ENCODE measurements at regions not wholly inside any gene's neighbourhood (a gene's known extent, or its start where the extent isn't known, plus 50 kb on each side); places are given as distances from the start of the nearest gene placed in this dataset.
"Not testable (repeated sequence)": the region's sequence is repeated elsewhere in the genome, so short reads cannot be mapped to it uniquely, and the experiment has no call there.

- DNase-seq, result not testable (repeated sequence)
These were observed 267.3 kb downstream of the CCER1 start for GRCh38 chr12:90687682-90688081.

DNA sequence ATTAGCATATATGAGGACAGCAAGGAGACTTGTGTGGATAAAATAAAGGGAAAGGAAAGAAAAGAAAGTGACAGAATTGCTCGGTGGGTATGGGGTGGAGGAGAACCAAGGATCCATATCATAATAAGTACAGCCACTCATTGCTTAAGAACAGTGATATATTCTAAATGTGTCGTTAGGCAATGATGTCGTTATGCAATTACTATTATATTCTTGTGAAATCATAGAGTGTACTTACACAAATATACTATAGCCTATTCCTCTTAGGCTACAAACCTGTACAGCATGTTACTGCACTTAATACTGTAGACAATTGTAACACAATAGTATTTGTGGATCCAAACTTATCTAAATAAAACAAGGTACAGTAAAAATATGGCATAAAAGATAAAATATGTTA is 271.1 kb downstream of the CCER1 start:
- peak in 1 of 4 experiments; percentile 2 for DNase-seq

- no peak for DNase-seq
These were observed 272.6 kb downstream of the CCER1 start for GRCh38 chr12:90682398-90682797.

- DNase-seq, result no peak
These were observed 275.3 kb downstream of the CCER1 start for GRCh38 chr12:90679674-90680073.

DNA sequence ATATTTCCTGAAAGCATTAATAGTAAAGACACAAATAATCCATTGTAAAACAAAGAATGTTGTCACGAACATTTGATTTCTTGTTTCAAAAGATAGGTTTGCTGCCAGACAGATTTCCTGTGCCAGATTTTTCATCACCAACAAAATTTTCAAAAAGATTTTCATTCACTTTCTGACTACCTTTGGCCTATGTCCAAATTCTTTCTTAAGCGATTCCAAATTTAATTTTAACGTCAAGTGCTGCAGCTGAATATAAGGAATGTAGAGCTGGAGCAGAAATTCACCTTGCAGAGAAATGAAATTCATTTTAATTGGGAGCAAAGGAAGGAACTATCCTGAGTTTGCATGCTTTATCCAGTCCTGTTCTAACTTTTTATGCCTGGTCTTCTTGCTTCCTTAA is 277.4 kb downstream of the CCER1 start:
- DNase-seq, result no peak

- no peak for DNase-seq
These were observed 277.9 kb downstream of the CCER1 start for GRCh38 chr12:90677055-90677454.

DNA sequence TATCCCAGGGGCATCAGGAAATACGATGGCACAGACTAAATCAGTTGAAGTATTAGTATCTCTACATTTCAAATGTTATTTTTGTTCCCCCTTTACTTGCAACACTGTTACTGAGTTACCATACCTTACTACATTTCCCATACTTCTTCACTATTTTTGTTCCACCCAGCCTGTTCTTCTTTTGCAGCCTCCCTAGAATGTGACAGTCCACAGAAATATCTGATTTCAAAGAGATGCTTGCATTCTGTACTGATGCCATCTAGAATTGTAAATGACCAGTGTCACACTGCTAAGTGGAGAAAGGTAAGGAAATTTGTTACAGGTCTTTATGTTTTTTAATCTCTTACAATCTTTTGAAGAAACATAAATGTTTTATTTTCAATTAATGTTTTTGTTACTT is 279.9 kb downstream of the CCER1 start:
- no peak for DNase-seq

- DNase-seq, result no peak
These were observed 282.9 kb downstream of the CCER1 start for GRCh38 chr12:90672081-90672480.

- DNase-seq, result not testable (repeated sequence)
These were observed 291.0 kb downstream of the CCER1 start for GRCh38 chr12:90663949-90664348.

DNA sequence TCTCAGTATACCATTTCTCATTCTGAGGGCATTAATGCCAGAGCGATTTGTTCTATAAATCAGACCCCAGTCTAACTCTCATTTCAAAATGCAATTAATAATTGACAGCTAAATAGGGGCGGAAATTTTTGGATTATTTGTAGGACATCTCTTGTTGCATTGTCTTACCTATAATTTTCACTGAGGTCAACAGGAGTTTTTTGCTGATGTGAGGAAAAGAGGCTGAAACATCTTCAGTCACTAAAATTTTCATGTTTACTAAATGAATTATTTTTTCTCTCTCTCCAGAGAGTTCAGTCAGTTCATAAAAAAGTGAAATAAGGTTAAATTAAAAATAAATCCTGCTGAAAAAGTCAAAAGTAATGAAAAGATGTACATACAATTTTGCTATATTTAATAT is 295.9 kb downstream of the CCER1 start:
- DNase-seq, result no peak

GRCh38 chr12:90653040-90653439 is 301.9 kb downstream of the CCER1 start:
- DNase-seq, result no peak

GRCh38 chr12:90652280-90652679 is 302.7 kb downstream of the CCER1 start:
- no peak for DNase-seq

- DNase-seq, result no peak
These were observed 309.8 kb downstream of the CCER1 start for GRCh38 chr12:90645181-90645580.

DNA sequence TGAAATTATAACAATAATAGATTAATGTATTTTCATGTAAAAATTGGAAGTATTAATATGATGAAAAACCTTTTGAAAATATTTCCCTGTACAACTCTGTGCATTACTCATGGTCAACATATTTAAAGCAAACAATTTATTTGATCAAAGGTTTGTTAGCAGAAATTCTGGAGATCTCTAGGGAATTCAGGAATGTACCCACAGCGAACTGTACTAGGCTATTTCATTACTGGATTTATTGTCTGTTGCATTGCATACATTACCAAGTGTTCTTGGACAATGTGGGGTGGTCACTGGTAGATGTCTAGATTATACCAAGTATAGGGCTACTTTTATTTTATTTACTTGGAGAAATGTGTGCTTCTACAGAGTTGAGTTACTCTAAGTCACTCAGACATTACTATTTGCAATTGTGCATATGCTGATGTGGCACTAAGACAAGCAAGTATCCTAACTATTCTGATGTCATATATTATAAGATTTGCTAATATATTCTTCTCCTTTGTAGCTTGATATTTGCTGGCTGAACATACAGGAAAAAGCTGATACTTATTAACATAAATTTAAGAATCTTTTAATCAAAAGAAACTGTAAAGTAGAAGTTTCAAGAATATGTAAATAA is 323.3 kb downstream of the CCER1 start:
- DNase-seq, result no peak

DNA sequence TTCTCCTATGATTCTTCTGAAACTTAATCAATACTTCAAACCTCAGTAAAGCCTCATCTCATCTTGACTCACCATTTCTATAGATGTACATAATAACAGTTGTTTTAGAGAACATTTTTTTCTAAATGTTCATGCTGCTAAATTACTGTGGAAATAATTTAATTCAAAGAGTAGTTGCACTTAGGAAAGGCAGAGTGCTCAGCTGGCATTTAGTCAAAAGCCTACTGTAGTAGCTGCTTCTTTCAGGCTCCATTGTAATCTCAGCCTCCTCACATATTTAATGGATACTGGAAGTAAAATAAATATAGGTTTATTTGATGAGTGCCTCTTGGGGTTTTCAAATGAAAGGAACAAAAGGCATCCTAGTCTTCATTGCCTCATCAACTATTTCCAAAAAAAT is 325.0 kb downstream of the CCER1 start:
- no peak for DNase-seq

DNA sequence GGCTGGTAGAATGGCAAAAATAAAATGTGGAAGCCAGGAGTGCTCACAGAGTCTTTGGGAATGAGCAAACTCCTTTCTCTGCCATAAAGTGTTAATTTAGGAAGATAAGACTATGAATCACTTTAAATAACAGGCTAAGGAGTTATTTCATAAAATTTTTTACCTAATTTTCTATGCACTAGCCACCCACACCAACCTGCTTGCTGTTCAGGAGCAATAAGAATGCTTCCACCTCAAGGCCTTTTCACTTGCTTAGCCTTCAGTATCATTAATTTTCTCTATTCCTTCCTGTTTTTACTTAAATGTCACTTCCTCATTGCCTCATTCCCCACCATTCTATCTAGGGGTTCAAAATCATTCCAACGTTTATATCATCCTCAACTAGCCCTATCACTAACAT is 326.8 kb downstream of the CCER1 start:
- DNase-seq, result no peak

DNA sequence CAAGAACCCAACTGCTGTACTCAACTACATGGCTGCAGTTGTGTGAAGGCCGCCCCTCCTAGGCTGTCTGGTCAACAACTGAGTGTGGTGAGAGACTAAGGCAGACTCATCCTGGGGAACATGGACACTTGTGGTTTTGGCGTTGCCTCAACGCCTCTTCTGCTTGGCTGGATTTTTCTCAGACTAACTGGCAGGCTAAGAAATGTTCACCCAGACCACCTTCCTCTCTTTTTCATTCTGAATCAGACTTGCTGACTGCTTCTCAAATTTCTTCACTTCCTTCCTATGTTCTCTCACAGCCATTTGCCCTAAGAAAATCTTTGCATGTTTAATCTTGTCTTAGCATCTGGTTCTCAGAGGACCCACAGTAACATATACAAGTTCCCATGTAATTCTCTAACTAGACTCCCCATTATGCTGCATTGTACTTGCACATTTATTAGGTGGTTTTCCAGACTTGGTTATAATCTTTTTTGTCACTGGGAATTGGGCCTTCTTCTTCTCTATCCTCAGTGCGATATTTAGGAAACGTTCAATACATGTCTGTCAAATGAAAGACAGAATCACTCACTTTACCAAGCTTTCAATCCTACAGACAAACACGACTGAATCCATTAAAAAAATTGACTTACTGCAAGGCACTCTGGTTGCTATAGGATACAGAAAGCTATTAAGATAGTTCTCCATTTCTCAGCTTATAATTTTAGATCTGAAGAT is 327.6 kb downstream of the CCER1 start:
- no peak for DNase-seq

GRCh38 chr12:90622431-90622830 is 332.5 kb downstream of the CCER1 start:
- DNase-seq, result no peak

- no peak for DNase-seq
These were observed 333.0 kb downstream of the CCER1 start for GRCh38 chr12:90621927-90622326.

DNA sequence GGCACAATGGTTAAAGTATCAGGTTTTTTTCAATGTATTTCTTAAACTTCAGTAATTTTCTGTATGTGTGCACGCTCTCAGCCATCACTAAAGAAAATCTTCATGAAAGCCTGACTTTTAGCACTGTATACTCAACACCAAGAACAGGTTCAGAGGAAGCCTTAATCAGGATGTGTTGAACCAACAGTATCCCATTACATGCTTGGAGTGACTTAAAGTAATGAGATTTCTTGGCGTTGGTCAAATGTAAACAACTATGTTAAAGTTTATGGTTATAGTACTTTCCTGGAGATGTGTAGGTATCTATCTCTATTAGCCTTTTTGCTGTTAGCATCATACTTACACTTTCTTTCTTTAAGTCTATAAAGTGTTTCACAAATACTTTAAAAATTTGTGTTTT is 335.0 kb downstream of the CCER1 start:
- no peak for DNase-seq

DNA sequence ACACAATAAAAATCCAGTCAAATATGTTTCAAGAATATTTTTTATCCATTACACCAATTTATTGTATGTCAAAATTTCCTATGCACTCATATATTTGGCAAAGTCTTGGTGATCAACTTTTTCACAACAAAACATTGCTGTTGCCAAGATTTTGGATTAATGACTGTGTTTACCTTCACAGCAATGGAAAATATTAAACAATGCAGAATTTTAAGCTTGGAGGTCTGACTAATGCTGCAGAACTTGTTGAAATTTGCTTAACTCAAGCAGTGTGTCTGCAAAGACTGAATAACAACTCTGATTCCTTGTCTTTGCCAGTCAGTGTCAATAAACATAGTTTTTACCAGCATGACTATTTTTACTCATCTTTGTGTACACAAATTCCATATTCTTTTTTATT is 336.4 kb downstream of the CCER1 start:
- DNase-seq, result no peak

DNA sequence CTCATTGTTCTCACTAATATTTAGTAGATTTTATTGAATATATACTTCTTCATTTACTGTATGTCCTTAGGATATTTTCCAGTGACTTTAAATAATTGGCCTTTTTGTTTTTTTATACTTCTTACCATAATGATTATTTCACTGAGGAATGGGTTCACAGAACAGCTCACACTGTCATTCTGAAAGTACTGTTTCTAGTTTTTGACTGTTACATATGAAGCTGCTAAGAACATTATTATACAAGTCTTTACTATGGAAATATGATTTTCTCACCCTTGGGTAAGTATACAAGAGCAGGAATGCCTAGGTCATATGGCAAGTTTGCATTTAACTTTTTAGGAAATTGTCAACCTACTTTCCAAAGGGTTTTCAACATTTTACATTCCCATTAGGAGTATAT is 343.1 kb downstream of the CCER1 start:
- DNase-seq, result no peak

- DNase-seq, result no peak
These were observed 343.9 kb downstream of the CCER1 start for GRCh38 chr12:90611048-90611447.

GRCh38 chr12:90593596-90594295 is 361.2 kb downstream of the CCER1 start:
- no peak for DNase-seq

All from suppressor macrophage (primary cell).